ENCODE measurements at regions not wholly inside any gene's neighbourhood (a gene's known extent, or its start where the extent isn't known, plus 50 kb on each side); places are given as distances from the start of the nearest gene placed in this dataset.

DNA sequence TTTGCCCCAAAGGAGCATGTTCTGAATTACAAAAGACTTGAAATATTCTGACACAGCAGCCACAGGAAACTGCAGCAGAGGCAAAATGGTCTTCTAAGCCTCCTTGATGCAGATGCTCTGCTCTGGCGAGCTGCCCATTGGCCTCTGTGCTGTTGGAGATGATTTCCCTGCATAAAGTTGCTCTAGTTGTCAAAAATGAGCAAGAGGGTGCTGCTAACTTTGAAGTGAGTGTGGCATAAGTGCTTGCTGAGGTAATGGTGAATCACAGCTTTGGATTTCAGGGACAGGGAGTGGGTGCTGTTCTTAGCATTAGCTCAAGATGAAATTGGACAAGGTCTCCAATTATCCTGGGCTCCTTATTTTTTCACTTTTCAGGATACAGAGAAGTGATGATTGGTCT lies 435.4 kb downstream of the TMEM135 start:
- H3K36me3 ChIP-seq (ENCODE audit: control insufficient read depth, insufficient read depth, low read length) = no peaks in the 10 kb centered on the region
- DNase-seq (ENCODE audit: low read depth) = peak; percentile 68
- TF ChIP-seq, protein P1, sequence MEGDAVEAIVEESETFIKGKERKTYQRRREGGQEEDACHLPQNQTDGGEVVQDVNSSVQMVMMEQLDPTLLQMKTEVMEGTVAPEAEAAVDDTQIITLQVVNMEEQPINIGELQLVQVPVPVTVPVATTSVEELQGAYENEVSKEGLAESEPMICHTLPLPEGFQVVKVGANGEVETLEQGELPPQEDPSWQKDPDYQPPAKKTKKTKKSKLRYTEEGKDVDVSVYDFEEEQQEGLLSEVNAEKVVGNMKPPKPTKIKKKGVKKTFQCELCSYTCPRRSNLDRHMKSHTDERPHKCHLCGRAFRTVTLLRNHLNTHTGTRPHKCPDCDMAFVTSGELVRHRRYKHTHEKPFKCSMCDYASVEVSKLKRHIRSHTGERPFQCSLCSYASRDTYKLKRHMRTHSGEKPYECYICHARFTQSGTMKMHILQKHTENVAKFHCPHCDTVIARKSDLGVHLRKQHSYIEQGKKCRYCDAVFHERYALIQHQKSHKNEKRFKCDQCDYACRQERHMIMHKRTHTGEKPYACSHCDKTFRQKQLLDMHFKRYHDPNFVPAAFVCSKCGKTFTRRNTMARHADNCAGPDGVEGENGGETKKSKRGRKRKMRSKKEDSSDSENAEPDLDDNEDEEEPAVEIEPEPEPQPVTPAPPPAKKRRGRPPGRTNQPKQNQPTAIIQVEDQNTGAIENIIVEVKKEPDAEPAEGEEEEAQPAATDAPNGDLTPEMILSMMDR (IDR thresholded peaks at IDR 0.05; ENCODE audit: insufficient read depth, low read depth, low read length) = no peak
- no peak overlapping the region for H3K4me3 ChIP-seq (ENCODE audit: low read depth, low read length)
- no peaks in the 10 kb centered on the region for H3K27me3 ChIP-seq (ENCODE audit: control insufficient read depth, insufficient read depth, low read length)
- CTCF ChIA-PET = interaction anchor here (1.5 to 2.4 kb wide), 2 partner anchors 28 to 51 kb away, joined by 3 to 7 read pairs; no protein-coding TSS in a partner anchor
- POLR2A ChIA-PET = interaction anchor here (0.6 kb wide), 1 partner anchor 39 kb away, joined by 3 read pairs; no protein-coding TSS in a partner anchor

DNA sequence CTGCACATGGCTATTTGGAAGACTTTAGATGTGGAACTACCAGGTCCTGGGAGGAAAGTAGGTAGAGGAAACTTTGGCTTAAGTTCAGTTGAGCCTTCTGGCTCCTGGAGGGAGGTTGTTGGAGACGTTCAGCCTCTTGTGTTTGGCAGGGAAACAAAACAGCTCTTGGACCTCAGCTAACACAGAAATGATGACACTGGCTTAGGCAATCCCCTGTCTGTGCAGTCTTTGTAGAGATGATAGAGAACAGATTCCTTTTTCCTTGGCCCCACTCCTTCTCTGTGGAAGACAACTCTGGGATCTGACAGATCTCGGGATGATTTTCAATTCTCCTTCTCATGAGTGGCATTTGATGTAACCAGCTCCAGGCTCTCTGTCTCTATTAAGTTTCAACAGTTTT lies 428.5 kb downstream of the TMEM135 start:
- Histone ChIP-seq H3K4me3 (ENCODE audit: low read depth, low read length) (no peak overlapping the region), H3K27me3 (ENCODE audit: control insufficient read depth, insufficient read depth, low read length) (no peaks in the 10 kb centered on the region), H3K36me3 (ENCODE audit: control insufficient read depth, insufficient read depth, low read length) (no peaks in the 10 kb centered on the region)
- ChIA-PET POLR2A (no interaction called here), CTCF (interaction anchor here (0.8 kb wide), 2 partner anchors 12 to 13 kb away, joined by 3 read pairs; no protein-coding TSS in a partner anchor)
- peak; percentile 25 for DNase-seq (ENCODE audit: low read depth)
- TF ChIP-seq, protein P1 (IDR thresholded peaks at IDR 0.05; ENCODE audit: insufficient read depth, low read depth, low read length) = no peak

DNA sequence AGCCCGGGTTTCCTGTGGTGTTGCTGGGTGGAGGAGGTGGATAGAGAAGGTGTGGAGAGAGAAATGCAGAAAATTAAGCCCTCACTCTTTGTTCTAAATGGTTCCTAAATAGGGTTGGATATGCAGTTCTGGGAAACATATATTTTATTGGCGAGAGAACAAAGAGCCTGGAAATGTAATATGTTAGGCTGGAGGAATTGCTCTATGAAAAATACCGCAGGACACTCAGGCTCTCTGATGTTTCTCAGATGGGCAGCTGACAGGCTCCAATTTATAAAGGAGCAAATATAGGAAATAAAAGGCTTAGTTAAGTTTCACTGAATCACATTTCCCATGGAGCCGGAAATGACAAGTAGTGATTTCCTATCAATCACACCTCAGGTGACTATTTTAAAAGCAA lies 428.0 kb downstream of the TMEM135 start:
- ChIA-PET CTCF (interaction anchor here (0.7 to 0.8 kb wide), 3 partner anchors 11 to 1062 kb away, joined by 3 read pairs; no protein-coding TSS in a partner anchor), POLR2A (no interaction called here)
- no peaks in the 10 kb centered on the region for H3K36me3 ChIP-seq (ENCODE audit: control insufficient read depth, insufficient read depth, low read length)
- DNase-seq (ENCODE audit: low read depth) = no peak
- H3K4me3 ChIP-seq (ENCODE audit: low read depth, low read length) = no peak overlapping the region
- TF ChIP-seq, protein P1 (IDR thresholded peaks at IDR 0.05; ENCODE audit: insufficient read depth, low read depth, low read length) = no peak
- no peaks in the 10 kb centered on the region for H3K27me3 ChIP-seq (ENCODE audit: control insufficient read depth, insufficient read depth, low read length)

DNA sequence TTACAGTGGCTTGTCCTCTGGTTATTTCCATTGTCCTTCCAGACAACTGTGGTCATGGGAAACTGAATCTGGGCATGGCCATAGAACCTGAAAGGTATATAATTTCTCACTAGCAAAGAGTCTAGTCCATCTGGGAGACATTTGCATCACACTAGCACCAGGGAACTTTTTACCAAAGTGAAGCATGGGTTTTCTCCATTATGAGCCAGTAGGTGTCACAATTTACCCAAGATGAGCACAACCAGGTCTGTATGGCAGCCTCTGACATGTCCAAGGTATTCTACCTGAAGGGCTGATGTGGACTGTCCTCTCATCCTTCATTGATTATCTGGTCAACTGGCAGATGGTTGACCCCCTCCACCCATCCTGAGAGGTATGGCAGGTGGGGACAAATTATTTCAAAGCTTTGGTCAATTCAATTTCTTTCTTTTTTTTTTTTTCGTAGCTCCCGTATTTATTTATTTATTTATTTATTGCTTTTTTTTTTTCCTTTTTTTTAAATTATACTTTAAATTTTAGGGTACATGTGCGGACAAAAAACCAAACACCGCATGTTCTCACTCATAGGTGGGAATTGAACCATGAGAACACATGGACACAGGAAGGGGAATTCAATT lies 425.9 kb downstream of the TMEM135 start:
- H3K27me3 ChIP-seq (ENCODE audit: control insufficient read depth, insufficient read depth, low read length) = no peaks in the 10 kb centered on the region
- DNase-seq (ENCODE audit: low read depth) = no peak
- no peaks in the 10 kb centered on the region for H3K36me3 ChIP-seq (ENCODE audit: control insufficient read depth, insufficient read depth, low read length)
- TF ChIP-seq, protein P1 (IDR thresholded peaks at IDR 0.05; ENCODE audit: insufficient read depth, low read depth, low read length) = peak; percentile 44
- no peak overlapping the region for H3K4me3 ChIP-seq (ENCODE audit: low read depth, low read length)
- ChIA-PET CTCF (interaction anchor here (0.6 to 1.0 kb wide), 8 partner anchors 9 to 1037 kb away, joined by 3 to 5 read pairs (median 3); no protein-coding TSS in a partner anchor), POLR2A (interaction anchor here (0.6 kb wide), 1 partner anchor 849 kb away, joined by 5 read pairs; no protein-coding TSS in a partner anchor)

DNA sequence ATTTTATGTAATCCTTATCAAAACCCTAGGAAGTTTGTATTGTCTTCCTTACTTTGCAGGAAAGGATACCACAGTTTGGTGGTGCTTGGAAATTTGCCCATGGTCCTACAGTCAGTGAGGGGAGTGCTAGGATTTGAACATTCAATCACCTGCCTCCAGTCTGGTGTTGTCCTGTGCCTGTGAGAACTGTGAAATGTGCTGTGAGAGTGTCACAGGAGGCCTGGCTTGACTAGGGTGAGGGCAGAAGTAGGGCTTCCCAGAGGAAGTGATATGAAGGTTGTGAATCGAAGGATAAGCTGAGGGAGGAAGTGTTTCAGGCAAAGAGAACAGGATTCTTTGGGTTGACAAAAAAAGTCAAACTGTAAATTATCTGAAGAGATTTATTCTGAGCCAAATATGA lies 424.4 kb downstream of the TMEM135 start:
- Histone ChIP-seq H3K27me3 (ENCODE audit: control insufficient read depth, insufficient read depth, low read length) (no peaks in the 10 kb centered on the region), H3K36me3 (ENCODE audit: control insufficient read depth, insufficient read depth, low read length) (no peaks in the 10 kb centered on the region), H3K4me3 (ENCODE audit: low read depth, low read length) (no peak overlapping the region)
- DNase-seq (ENCODE audit: low read depth) = no peak
- POLR2A ChIA-PET = no interaction called here
- TF ChIP-seq, protein P1 (IDR thresholded peaks at IDR 0.05; ENCODE audit: insufficient read depth, low read depth, low read length) = no peak
- CTCF ChIA-PET = interaction anchor here (0.8 kb wide), 1 partner anchor 8 kb away, joined by 3 read pairs; no protein-coding TSS in a partner anchor
